K562 (cell line): ENCODE measurements at regions not wholly inside any gene's neighbourhood (a gene's known extent, or its start where the extent isn't known, plus 50 kb on each side); places are given as distances from the start of the nearest gene placed in this dataset.

Experiments
- ATAC-seq: fragments of 200-7000 bp; cut with Tn5 transposase; 3 replicates; pipeline ENCODE4 v1.9.1; 2020; ENCODE audit warnings: moderate library complexity
- BruUV-seq: library from RNA; stranded (reverse); fragments of 400-500 nt; replicated peaks from 2 replicates; lab custom pipeline; 2021; lab: Mats Ljungman, UMichigan
- CTCF ChIA-PET: fragments of 300-600 bp; formaldehyde crosslinking; extraction: SDS; loops from one replicate; lab custom pipeline; 2021; ENCODE audit warnings: low intra/inter-chr PET ratio; lab: Yijun Ruan, JAX
- POLR2A ChIA-PET: fragments of 300-600, 350-650 bp; sonication (Branson Sonifier 250); formaldehyde crosslinking; extraction: SDS; loops from one replicate; lab custom pipeline; 2021; ENCODE audit warnings: antibody characterized with exemption, inconsistent platforms; lab: Yijun Ruan, JAX
- DNase-seq, 4 experiments: peaks; one replicate each; pipeline versions ENCODE4 v3.0.0 to v3.0.0-alpha.2; 2011 to 2018; ENCODE audit warnings: low spot score in 3 of 4, mixed read lengths in 3 of 4; ENCODE audit errors: extremely low read depth in 1 of 4
- FAIRE-seq: peaks from 2 replicates; lab custom pipeline; 2011; peaks lifted over from hg19 to GRCh38; lab: Jason Lieb, UNC
- H2AFZ ChIP-seq: 2 replicates; pipeline ENCODE4 v1.6.0; 2011; ENCODE audit warnings: low read depth, low read length, control low read depth, inconsistent platforms
- H3K27ac ChIP-seq: fragments of 200-600 bp; 3 replicates; pipeline ENCODE4 v1.8.0; 2011; ENCODE audit warnings: low read depth, mild to moderate bottlenecking, control low read depth, inconsistent platforms, low read length, moderate library complexity, mixed read lengths; ENCODE audit errors: extremely low read depth
- H3K27me3 ChIP-seq, 2 experiments: fragments of 300-600 bp in 1 of 2; 2 replicates in 1 of 2; 3 replicates in 1 of 2; pipeline versions ENCODE4 v1.6.0 to v1.8.0; 2011; ENCODE audit warnings: inconsistent platforms in 2 of 2, low read length in 2 of 2, mild to moderate bottlenecking in 1 of 2, mixed read lengths in 1 of 2, moderate library complexity in 1 of 2; ENCODE audit not compliant: control insufficient read depth in 2 of 2, insufficient read depth in 2 of 2
- H3K36me3 ChIP-seq: fragments of 300-600 bp; 3 replicates; pipeline ENCODE4 v1.8.0; 2011; ENCODE audit warnings: mild to moderate bottlenecking, low read length, inconsistent platforms; ENCODE audit not compliant: control insufficient read depth, insufficient read depth
- H3K4me1 ChIP-seq, 2 experiments: fragments of 200-600 bp in 1 of 2; replicated peaks in 1 of 2; 2 replicates in 1 of 2; 3 replicates in 1 of 2; pipeline versions ENCODE4 v1.5.1 to v1.8.0; 2011; ENCODE audit warnings: inconsistent platforms in 2 of 2, low read length in 2 of 2, mild to moderate bottlenecking in 1 of 2, mixed read lengths in 1 of 2, moderate library complexity in 1 of 2; ENCODE audit not compliant: control insufficient read depth in 2 of 2, insufficient read depth in 2 of 2
- H3K4me2 ChIP-seq: 2 replicates; pipeline ENCODE4 v1.6.1; 2011; ENCODE audit warnings: low read length, control low read depth, inconsistent platforms, mixed read lengths; ENCODE audit not compliant: insufficient read depth
- H3K4me3 ChIP-seq: fragments of 200-600 bp; sonication (generic), shearing (Covaris generic); 2 replicates; pipeline ENCODE4 v1.5.1; 2016; ENCODE audit warnings: control low read depth, inconsistent platforms
- H3K79me2 ChIP-seq: fragments of 200-600 bp; 3 replicates; pipeline ENCODE4 v1.8.0; 2011; ENCODE audit warnings: low read length, inconsistent platforms; ENCODE audit not compliant: control insufficient read depth, insufficient read depth
- H3K9ac ChIP-seq, 2 experiments: 2 replicates each; pipeline versions ENCODE4 v1.6.0 to v1.6.1; 2011; ENCODE audit warnings: low read depth in 2 of 2, low read length in 2 of 2, control low read depth in 1 of 2, inconsistent platforms in 1 of 2, mild to moderate bottlenecking in 1 of 2, mixed read lengths in 1 of 2; ENCODE audit not compliant: insufficient read depth in 1 of 2
- H3K9me1 ChIP-seq: one replicate; pipeline ENCODE4 v1.6.0; 2011; ENCODE audit warnings: inconsistent platforms, mild to moderate bottlenecking, low read length, moderate library complexity; ENCODE audit not compliant: control insufficient read depth, insufficient read depth
- H3K9me3 ChIP-seq: replicated peaks from 2 replicates; pipeline ENCODE4 v1.5.1; 2011; ENCODE audit warnings: low read depth, low read length, inconsistent platforms; ENCODE audit not compliant: control insufficient read depth, insufficient read depth
- H4K20me1 ChIP-seq: replicated peaks from 2 replicates; pipeline ENCODE4 v1.6.1; 2011; ENCODE audit warnings: low read length, inconsistent platforms, mixed read lengths; ENCODE audit not compliant: control insufficient read depth, insufficient read depth
- CEBPB ChIP-seq: fragments of 450-650 bp; IDR thresholded peaks from 2 replicates; pipeline ENCODE4 v1.6.1; 2016; ENCODE audit warnings: missing genetic modification characterization, missing compliant biosample characterization
- ERF ChIP-seq: fragments of 450-650 bp; formaldehyde crosslinking; IDR thresholded peaks from 2 replicates; pipeline ENCODE4 v1.4.0; 2020; ENCODE audit warnings: mild to moderate bottlenecking, mixed read lengths
- GTF3C2 ChIP-seq: IDR thresholded peaks from 3 replicates; pipeline ENCODE4 v1.6.1; 2011; ENCODE audit warnings: borderline replicate concordance, mild to moderate bottlenecking, moderate library complexity; ENCODE audit not compliant: insufficient read length; ENCODE audit errors: extremely low read depth
- MEF2D ChIP-seq: conservative IDR thresholded peaks from 2 replicates; pipeline ENCODE4 v1.6.1; 2016; ENCODE audit warnings: low read depth, missing genetic modification characterization, missing compliant biosample characterization
- NONO ChIP-seq, 2 experiments: fragments of 200-400 bp in 1 of 2; fragments of 450-650 bp in 1 of 2; formaldehyde crosslinking in 1 of 2; IDR thresholded peaks; 2 replicates each; pipeline ENCODE4 v1.6.1; 2017; ENCODE audit warnings: low read depth in 2 of 2, mild to moderate bottlenecking in 2 of 2, moderate library complexity in 2 of 2, low read length in 1 of 2
- NR2C2 ChIP-seq, 2 experiments: fragments of 200-800 bp in 1 of 2; sonication (Bioruptor generic) in 1 of 2; sonication (generic) in 1 of 2; formaldehyde crosslinking in 1 of 2; IDR thresholded peaks; 2 replicates each; pipeline versions ENCODE4 v1.6.1 to v1.8.0; 2016 to 2022; ENCODE audit warnings: mild to moderate bottlenecking in 1 of 2, missing compliant biosample characterization in 1 of 2, missing genetic modification characterization in 1 of 2, missing genetic modification reagents in 1 of 2
- RBM22 ChIP-seq: fragments of 200-400 bp; formaldehyde crosslinking; IDR thresholded peaks from 2 replicates; pipeline ENCODE4 v1.6.1; 2018; ENCODE audit warnings: low read length, low read depth; ENCODE audit not compliant: poor library complexity, severe bottlenecking
- SIN3B ChIP-seq: fragments of 450-650 bp; IDR thresholded peaks from 2 replicates; pipeline ENCODE4 v1.6.1; 2017; ENCODE audit warnings: low read depth, mild to moderate bottlenecking, moderate library complexity
- ZNF592 ChIP-seq: fragments of 450-650 bp; IDR thresholded peaks from 2 replicates; pipeline ENCODE4 v1.6.1; 2017; ENCODE audit warnings: antibody characterized with exemption, mild to moderate bottlenecking
- WGBS: fragments of 100-300 bp; shearing (Covaris generic); methylation state at CpG from one replicate; pipeline ENCODE4 v1.1.6; 2016; ENCODE audit warnings: low coverage, mixed read lengths; ENCODE audit not compliant: insufficient coverage; ENCODE audit errors: missing lambda C conversion rate; 5-methylcytosine and 5-hydroxymethylcytosine counted together
- in situ Hi-C: fragments of 300-500 bp; cut with MboI; formaldehyde crosslinking; loops from 4 replicates; pipeline ENCODE4 v1.15.0; 2018; ENCODE audit warnings: inconsistent platforms, mixed read lengths
- intact Hi-C: fragments of 100-400 bp; cut with micrococcal nuclease; formaldehyde crosslinking; loops from 2 replicates; pipeline ENCODE4 v1.14.2; 2022

GRCh38 chr7:45501791-45502190, 72.4 kb upstream of the ADCY1 start:
- Histone ChIP-seq H3K27ac (no peak overlapping the region), H3K4me3 (no peak overlapping the region), H3K36me3 (no peaks in the 10 kb centered on the region), H2AFZ (no peak overlapping the region), H3K9ac (no peak overlapping the region), H3K9me3 (no peaks in the 10 kb centered on the region), H3K9me1 (no peaks in the 10 kb centered on the region), H3K4me2 (no peak overlapping the region), H4K20me1 (no peaks in the 10 kb centered on the region), H3K27me3 (no peaks in the 10 kb centered on the region), H3K4me1 (no peaks in the 10 kb centered on the region), H3K79me2 (no peaks in the 10 kb centered on the region)
- intact Hi-C loops (no loop called here), in situ Hi-C loops (no loop called here)
- FAIRE-seq (no peak), ATAC-seq (no peak), DNase-seq (no peak)
- 0% methylated on average over 2 of the region's 2 CpGs for WGBS
- TF ChIP-seq ERF (CRISPR knock-in tag) (no peak), SIN3B (no peak), NR2C2 (CRISPR knock-in tag; IDR thresholded peaks at IDR 0.05) (no peak), NR2C2 (tag; IDR thresholded peaks at IDR 0.05) (no peak), NONO (IDR thresholded peaks at IDR 0.05; ENCODE audit: low read depth in 2 of 2, low read length in 1 of 2) (no peak), GTF3C2 (no peak), MEF2D (no peak), ZNF592 (no peak), CEBPB (tag) (no peak), RBM22 (no peak)
- POLR2A ChIA-PET = interaction anchor here (0.8 kb wide), 1 partner anchor 18 kb away, joined by 5 read pairs; no protein-coding TSS in a partner anchor
- CTCF ChIA-PET = no interaction called here
- BruUV-seq = no TSS peak
